IMR-90 (cell line): ENCODE measurements at regions not wholly inside any gene's neighbourhood (a gene's known extent, or its start where the extent isn't known, plus 50 kb on each side); places are given as distances from the start of the nearest gene placed in this dataset.

Source experiments
- ATAC-seq: fragments of 200-7000 bp; cut with Tn5 transposase; 2 replicates; pipeline ENCODE4 v1.9.1; 2020; ENCODE audit warnings: low read depth, mild to moderate bottlenecking, moderate library complexity
- BruUV-seq: library from RNA; stranded (reverse); fragments of 400-500 nt; replicated peaks from 2 replicates; lab custom pipeline; 2021; lab: Mats Ljungman, UMichigan
- CTCF ChIA-PET: fragments of 300-600 bp; formaldehyde crosslinking; extraction: SDS; loops from one replicate; lab custom pipeline; 2021; ENCODE audit warnings: antibody characterized with exemption; lab: Yijun Ruan, JAX
- POLR2A ChIA-PET: fragments of 300-600 bp; sonication (Branson Sonifier 250); formaldehyde crosslinking; loops from one replicate; lab custom pipeline; 2022; ENCODE audit warnings: antibody characterized with exemption; ENCODE audit not compliant: unreplicated experiment; lab: Charles Lee
- DNase-seq: peaks from one replicate; pipeline ENCODE4 v3.0.0; 2013
- H2AFZ ChIP-seq: replicated peaks from 2 replicates; pipeline ENCODE3; 2013; ENCODE audit warnings: low read length, mild to moderate bottlenecking; ENCODE audit not compliant: poor library complexity
- H2AK5ac ChIP-seq: 2 replicates; pipeline ENCODE4 v1.6.1; 2013; ENCODE audit warnings: low read depth, low read length, inconsistent platforms
- H2AK9ac ChIP-seq: replicated peaks from 2 replicates; pipeline ENCODE3; 2013; ENCODE audit warnings: mild to moderate bottlenecking, low read depth, low read length, moderate library complexity; ENCODE audit not compliant: poor library complexity
- H2BK120ac ChIP-seq: 2 replicates; pipeline ENCODE4 v1.6.1; 2013; ENCODE audit warnings: low read depth, low read length, inconsistent platforms
- H2BK15ac ChIP-seq: 3 replicates; pipeline ENCODE4 v1.6.1; 2013; ENCODE audit warnings: low read depth, low read length, inconsistent platforms
- H2BK20ac ChIP-seq: 2 replicates; pipeline ENCODE4 v1.6.1; 2013; ENCODE audit warnings: low read depth, mild to moderate bottlenecking, inconsistent platforms, low read length, moderate library complexity
- H2BK5ac ChIP-seq: 2 replicates; pipeline ENCODE4 v1.6.1; 2013; ENCODE audit warnings: mild to moderate bottlenecking, low read depth, low read length, inconsistent platforms; ENCODE audit not compliant: poor library complexity, severe bottlenecking
- H3K14ac ChIP-seq: replicated peaks from 2 replicates; pipeline ENCODE4 v1.6.1; 2013; ENCODE audit warnings: low read depth, low read length, inconsistent platforms
- H3K18ac ChIP-seq: 2 replicates; pipeline ENCODE4 v1.6.1; 2013; ENCODE audit warnings: low read depth, low read length, control low read depth
- H3K23ac ChIP-seq: 2 replicates; pipeline ENCODE4 v1.6.1; 2013; ENCODE audit warnings: low read depth, low read length, inconsistent platforms
- H3K27ac ChIP-seq: 2 replicates; pipeline ENCODE4 v1.5.1; 2013; ENCODE audit warnings: mild to moderate bottlenecking, control low read depth, low read length; ENCODE audit not compliant: insufficient read depth
- H3K27me3 ChIP-seq: 2 replicates; pipeline ENCODE4 v1.6.1; 2013; ENCODE audit warnings: low read length; ENCODE audit not compliant: control insufficient read depth, insufficient read depth
- H3K36me3 ChIP-seq: 2 replicates; pipeline ENCODE4 v1.6.1; 2013; ENCODE audit warnings: low read length, mixed read lengths; ENCODE audit not compliant: control insufficient read depth, insufficient read depth
- H3K4ac ChIP-seq: 2 replicates; pipeline ENCODE4 v1.6.1; 2013; ENCODE audit warnings: low read depth, low read length, inconsistent platforms
- H3K4me1 ChIP-seq: 2 replicates; pipeline ENCODE4 v1.6.1; 2013; ENCODE audit warnings: low read length, mixed read lengths; ENCODE audit not compliant: control insufficient read depth, insufficient read depth
- H3K4me2 ChIP-seq: 2 replicates; pipeline ENCODE4 v1.6.1; 2013; ENCODE audit warnings: low read depth, mild to moderate bottlenecking, control low read depth, low read length, moderate library complexity
- H3K4me3 ChIP-seq: 2 replicates; pipeline ENCODE4 v1.5.1; 2013; ENCODE audit warnings: low read depth, mild to moderate bottlenecking, control low read depth, low read length, moderate library complexity; ENCODE audit not compliant: insufficient read depth
- H3K56ac ChIP-seq: 2 replicates; pipeline ENCODE4 v1.6.1; 2013; ENCODE audit warnings: low read length, inconsistent platforms; ENCODE audit not compliant: insufficient read depth; ENCODE audit errors: extremely low read depth
- H3K79me1 ChIP-seq, 2 experiments: 2 replicates each; pipeline ENCODE4 v1.6.1; 2013; ENCODE audit warnings: low read length in 2 of 2, inconsistent platforms in 1 of 2, low read depth in 1 of 2
- H3K9ac ChIP-seq: 2 replicates; pipeline ENCODE4 v1.6.1; 2013; ENCODE audit warnings: low read depth, low read length, control low read depth
- H3K9me1 ChIP-seq: 2 replicates; pipeline ENCODE4 v1.6.1; 2013; ENCODE audit warnings: low read length, inconsistent platforms; ENCODE audit not compliant: insufficient read depth
- H3K9me3 ChIP-seq: 2 replicates; pipeline ENCODE4 v1.6.1; 2013; ENCODE audit warnings: low read length; ENCODE audit not compliant: control insufficient read depth, insufficient read depth
- H4K20me1 ChIP-seq: 2 replicates; pipeline ENCODE4 v1.6.1; 2013; ENCODE audit warnings: low read length, inconsistent platforms; ENCODE audit not compliant: insufficient read depth
- H4K5ac ChIP-seq: 2 replicates; pipeline ENCODE4 v1.6.1; 2013; ENCODE audit warnings: mild to moderate bottlenecking, low read depth, low read length, control low read depth
- H4K8ac ChIP-seq, 2 experiments: 2 replicates each; pipeline ENCODE4 v1.6.1; 2013; ENCODE audit warnings: low read depth in 2 of 2, low read length in 2 of 2, control low read depth in 1 of 2, inconsistent platforms in 1 of 2
- H4K91ac ChIP-seq: 2 replicates; pipeline ENCODE4 v1.6.1; 2013; ENCODE audit warnings: low read depth, low read length, inconsistent platforms; ENCODE audit not compliant: insufficient read depth
- BHLHE40 ChIP-seq: fragments of 150-350 bp; IDR thresholded peaks from 2 replicates; pipeline ENCODE4 v1.6.1; 2016; ENCODE audit warnings: mild to moderate bottlenecking, low read depth, low read length
- CEBPB ChIP-seq: IDR thresholded peaks from 2 replicates; pipeline ENCODE4 v1.6.1; 2012; ENCODE audit warnings: low read depth, low read length, improper control_type of control experiment
- CHD1 ChIP-seq: IDR thresholded peaks from 2 replicates; pipeline ENCODE4 v1.6.1; 2012; ENCODE audit warnings: low read depth, low read length, improper control_type of control experiment
- CTCF ChIP-seq: conservative IDR thresholded peaks from 2 replicates; pipeline ENCODE4 v1.5.1; 2012; ENCODE audit warnings: mild to moderate bottlenecking, low read depth, low read length, improper control_type of control experiment
- ELK1 ChIP-seq: fragments of 150-350 bp; IDR thresholded peaks from 2 replicates; pipeline ENCODE4 v1.6.1; 2016; ENCODE audit warnings: low read depth, mild to moderate bottlenecking, low read length, moderate library complexity, borderline replicate concordance
- FOS ChIP-seq: fragments of 150-350 bp; IDR thresholded peaks from 2 replicates; pipeline ENCODE4 v1.6.1; 2016; ENCODE audit warnings: low read depth, low read length
- MAFK ChIP-seq: IDR thresholded peaks from 2 replicates; pipeline ENCODE4 v1.6.1; 2012; ENCODE audit warnings: low read depth, low read length, improper control_type of control experiment
- MAZ ChIP-seq: IDR thresholded peaks from 2 replicates; pipeline ENCODE4 v1.6.1; 2012; ENCODE audit warnings: low read depth, mild to moderate bottlenecking, low read length, improper control_type of control experiment, moderate library complexity, borderline replicate concordance
- MXI1 ChIP-seq: IDR thresholded peaks from 2 replicates; pipeline ENCODE4 v1.6.1; 2012; ENCODE audit warnings: low read depth, mild to moderate bottlenecking, low read length, moderate library complexity, borderline replicate concordance
- NFE2L2 ChIP-seq: fragments of 150-350 bp; IDR thresholded peaks from 2 replicates; pipeline ENCODE4 v1.6.1; 2016; ENCODE audit warnings: low read depth, mild to moderate bottlenecking, low read length
- POLR2A ChIP-seq: IDR thresholded peaks from 2 replicates; pipeline ENCODE4 v1.6.1; 2012; ENCODE audit warnings: mild to moderate bottlenecking, low read depth, low read length
- RAD21 ChIP-seq: IDR thresholded peaks from 2 replicates; pipeline ENCODE4 v1.6.1; 2012; ENCODE audit warnings: low read length, improper control_type of control experiment
- RCOR1 ChIP-seq: IDR thresholded peaks from 2 replicates; pipeline ENCODE4 v1.6.1; 2012; ENCODE audit warnings: mild to moderate bottlenecking, low read length, improper control_type of control experiment; ENCODE audit not compliant: insufficient replicate concordance
- RFX5 ChIP-seq: IDR thresholded peaks from 2 replicates; pipeline ENCODE4 v1.8.0; 2012; ENCODE audit warnings: low read depth, mild to moderate bottlenecking, low read length, moderate library complexity
- SMC3 ChIP-seq: fragments of 150-350 bp; IDR thresholded peaks from 2 replicates; pipeline ENCODE4 v1.6.1; 2016; ENCODE audit warnings: low read depth, mild to moderate bottlenecking, antibody characterized with exemption, low read length, moderate library complexity
- USF2 ChIP-seq: fragments of 150-350 bp; IDR thresholded peaks from 2 replicates; pipeline ENCODE4 v1.6.1; 2017; ENCODE audit warnings: mild to moderate bottlenecking, antibody characterized with exemption, low read length, low read depth
- WGBS, 2 experiments: methylation state at CpG; one replicate each; pipeline versions ENCODE4 v1.1.5 to v1.1.7; 2013; ENCODE audit warnings: missing lambda C conversion rate in 2 of 2; ENCODE audit not compliant: insufficient read length in 1 of 2; ENCODE audit errors: extremely low coverage in 2 of 2; 5-methylcytosine and 5-hydroxymethylcytosine counted together
- dilution Hi-C: fragments of 300-500 bp; cut with HindIII; formaldehyde crosslinking; loops from one replicate; pipeline ENCODE4 v1.14.3; 2018; ENCODE audit warnings: low sequenced_read_pairs; ENCODE audit not compliant: unreplicated experiment
- in situ Hi-C: fragments of 300-500 bp; cut with MboI; formaldehyde crosslinking; loops from 3 replicates; pipeline ENCODE4 v1.14.3; 2019; ENCODE audit warnings: low sequenced_read_pairs, inconsistent platforms, mixed read lengths
- intact Hi-C: fragments of 100-400 bp; cut with micrococcal nuclease; formaldehyde crosslinking; loops from 2 replicates; pipeline ENCODE4 v1.10.0; 2022

- no peak overlapping the region for H2AK9ac ChIP-seq
- no peaks in the 10 kb centered on the region for H3K27me3 ChIP-seq
- no peak overlapping the region for H3K27ac ChIP-seq
- DNase-seq (no peak), ATAC-seq (no peak)
- H4K5ac ChIP-seq, result 0 out of 2 replicates have a peak overlapping the region, but pooled peaks have one; percentile 16
- H2AK5ac ChIP-seq, result peak overlapping the region; percentile 66; the same call in 1 of the 2 replicates
- H4K20me1 ChIP-seq, result no peaks in the 10 kb centered on the region
- H3K9me3 ChIP-seq, result no peaks in the 10 kb centered on the region
- no peak overlapping the region for H3K14ac ChIP-seq
- H3K4me3 ChIP-seq, result no peak overlapping the region
- H3K56ac ChIP-seq, result no peak overlapping the region
- peak overlapping the region; percentile 62; the same call in 1 of the 2 replicates for H2BK120ac ChIP-seq
- H3K4ac ChIP-seq, result no peak overlapping the region
- 0 out of 2 replicates have a peak overlapping the region, but pooled peaks have one; percentile 25 for H3K18ac ChIP-seq
- CTCF ChIA-PET, result no interaction called here
- H3K4me1 ChIP-seq, result peaks cover 12% of the 10 kb centered on the region
- no peak overlapping the region for H3K9ac ChIP-seq
- H3K79me1 ChIP-seq, result peaks cover 0 to 9% of the 10 kb centered on the region in 2 experiments; a peak in 2 of 4 replicates
- dilution Hi-C loops (no loop called here), in situ Hi-C loops (no loop called here), intact Hi-C loops (no loop called here)
- no peaks in the 10 kb centered on the region for H3K36me3 ChIP-seq
- 0 out of 4 replicates have a peak overlapping the region, but pooled peaks of 1 of the 2 experiments have one; percentile 4 for H4K8ac ChIP-seq
- POLR2A ChIA-PET, result no interaction called here
- no TSS peak for BruUV-seq
- H2BK20ac ChIP-seq, result 0 out of 2 replicates have a peak overlapping the region, but pooled peaks have one; percentile 9
- TF ChIP-seq ELK1 (no peak), CEBPB (no peak), BHLHE40 (no peak), CHD1 (no peak), RFX5 (no peak), RCOR1 (no peak), USF2 (no peak), NFE2L2 (no peak), CTCF (no peak), MAZ (no peak), MXI1 (no peak), MAFK (no peak), SMC3 (no peak), POLR2A (no peak), RAD21 (no peak), FOS (no peak)
- H3K4me2 ChIP-seq, result no peak overlapping the region
- H2BK5ac ChIP-seq, result no peak overlapping the region
- H2BK15ac ChIP-seq, result peak overlapping the region; percentile 38; the same call in 1 of the 3 replicates
- H3K9me1 ChIP-seq, result peaks cover 6% of the 10 kb centered on the region
- 94% methylated on average over 2 of the region's 4 CpGs; no CpG with 5 or more reads in 1 of the 2 experiments for WGBS, 2 experiments
- H3K23ac ChIP-seq, result no peak overlapping the region
- no peak overlapping the region for H2AFZ ChIP-seq
- 0 out of 2 replicates have a peak overlapping the region, but pooled peaks have one; percentile 8 for H4K91ac ChIP-seq
Measured at GRCh38 chr2:46841621-46842020, 74.0 kb downstream of the MCFD2 start.
